IPS-18c (cell line): ENCODE measurements at regions not wholly inside any gene's neighbourhood (a gene's known extent, or its start where the extent isn't known, plus 50 kb on each side); places are given as distances from the start of the nearest gene placed in this dataset.

Experiments
- H3K4me3 ChIP-seq: 2 replicates; pipeline ENCODE4 v1.7.0; 2013; ENCODE audit warnings: low read depth, mild to moderate bottlenecking, low read length, moderate library complexity; ENCODE audit not compliant: insufficient read depth
- H3K9me3 ChIP-seq: one replicate; pipeline ENCODE4 v1.6.1; 2013; ENCODE audit warnings: mild to moderate bottlenecking, low read length, moderate library complexity; ENCODE audit not compliant: control insufficient read depth, insufficient read depth

DNA sequence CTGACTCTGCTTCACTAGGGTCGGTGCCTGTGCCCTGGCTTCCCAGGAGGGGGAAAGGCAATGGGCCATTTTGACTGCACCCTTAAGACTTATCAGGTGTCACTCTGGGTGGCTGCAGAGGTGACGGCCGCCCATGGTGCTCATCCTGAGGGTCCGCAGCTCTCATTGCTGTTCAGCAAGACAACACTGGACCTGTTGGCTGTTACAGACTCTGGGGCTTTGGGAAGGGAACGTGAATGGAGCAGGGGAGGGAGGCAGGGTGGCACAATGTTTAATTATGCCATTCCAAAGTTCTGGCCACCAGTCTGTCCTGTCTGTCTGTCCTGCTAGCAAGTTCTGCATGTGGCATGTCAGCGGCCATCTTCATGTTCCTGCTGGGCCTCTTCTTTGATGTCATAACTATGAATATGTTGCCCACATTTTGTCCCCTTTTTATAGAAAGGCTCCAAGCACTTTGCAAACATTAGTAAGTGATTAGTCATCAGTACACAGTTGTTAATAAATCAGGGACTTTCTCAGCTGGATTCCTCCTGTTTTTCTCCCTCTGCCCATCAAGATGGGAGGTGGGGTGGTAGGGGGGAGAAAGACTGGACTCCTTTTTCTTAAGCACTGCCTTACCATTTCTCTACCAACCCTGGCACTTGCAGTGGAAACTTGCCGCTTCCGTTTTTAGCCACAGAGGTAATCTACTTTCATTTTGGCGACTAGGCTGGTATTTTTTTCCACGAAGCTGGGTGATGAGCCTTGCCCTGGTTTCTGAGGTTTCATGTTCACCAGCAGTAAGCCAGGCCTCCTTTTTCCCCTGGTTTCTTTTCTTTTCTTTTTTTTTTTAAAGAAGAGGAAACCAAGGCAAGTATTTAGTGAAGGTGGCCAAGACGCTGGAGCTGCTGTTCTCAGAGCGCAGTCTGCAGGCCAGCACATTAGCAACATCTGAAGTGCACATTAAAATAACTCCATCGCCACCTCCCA lies 88.6 kb upstream of the TRIM2 start:
- Histone ChIP-seq H3K4me3 (no peak overlapping the region), H3K9me3 (peaks cover 2% of the 10 kb centered on the region)

DNA sequence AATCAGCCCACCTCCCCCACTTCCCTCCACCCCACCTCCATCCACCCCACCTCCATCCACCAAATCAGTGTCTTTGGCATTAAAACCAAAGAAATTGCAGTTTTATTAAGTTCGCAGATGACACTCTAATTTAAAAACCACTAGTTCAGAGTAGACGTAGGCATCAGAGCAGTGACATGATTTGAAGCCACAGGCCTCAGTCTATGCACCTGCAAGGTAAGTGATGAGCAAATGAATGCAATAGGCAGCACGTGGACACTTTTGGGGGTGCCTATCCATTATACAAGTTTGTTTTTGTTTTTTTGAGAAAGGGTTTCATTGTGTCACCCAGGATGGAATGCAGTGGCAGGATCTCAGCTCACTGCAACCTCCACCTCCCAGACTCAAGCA lies 88.0 kb upstream of the TRIM2 start:
- Histone ChIP-seq H3K9me3 (peaks cover 2% of the 10 kb centered on the region), H3K4me3 (no peak overlapping the region)

DNA sequence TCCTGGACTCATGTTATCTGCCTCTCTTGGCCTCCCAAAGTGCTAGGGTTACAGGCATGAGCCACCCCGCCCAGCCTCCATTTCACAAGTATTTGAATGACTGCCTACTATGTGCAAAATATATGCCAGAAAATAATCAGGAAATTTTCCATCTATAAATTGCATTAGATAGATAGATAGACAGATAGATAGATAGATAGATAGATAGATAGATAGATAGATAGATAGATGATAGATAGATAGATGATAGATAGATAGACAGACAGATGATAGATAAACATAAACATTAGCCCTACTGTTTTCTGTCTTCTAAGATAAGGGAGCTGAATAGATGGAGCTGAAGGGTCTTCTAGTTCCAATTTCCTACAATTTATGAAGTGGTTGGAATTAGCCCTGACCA lies 87.4 kb upstream of the TRIM2 start:
- H3K4me3 ChIP-seq, result no peak overlapping the region

DNA sequence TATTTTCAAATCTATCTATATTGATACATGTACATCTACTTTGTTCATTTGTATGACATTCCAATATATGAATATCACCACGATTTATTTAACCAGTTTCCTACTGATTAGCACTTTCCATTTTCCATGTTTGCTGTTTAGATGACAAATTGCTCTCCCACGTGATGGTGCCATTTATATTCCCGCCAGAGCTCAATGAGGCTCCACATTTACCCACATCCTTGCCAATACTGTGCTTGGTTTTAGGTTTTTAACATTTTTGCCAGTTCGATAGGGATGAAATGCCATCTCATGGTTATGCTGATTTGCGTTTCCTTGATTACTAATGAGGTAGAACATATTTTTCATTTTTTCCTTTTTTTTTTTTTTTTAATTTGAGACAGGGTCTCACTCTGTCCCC lies 86.7 kb upstream of the TRIM2 start:
- no peak overlapping the region for H3K4me3 ChIP-seq

More for the DNA sequence above, 87.4 kb upstream of the TRIM2 start:
- H3K9me3 ChIP-seq, result no peaks in the 10 kb centered on the region

DNA sequence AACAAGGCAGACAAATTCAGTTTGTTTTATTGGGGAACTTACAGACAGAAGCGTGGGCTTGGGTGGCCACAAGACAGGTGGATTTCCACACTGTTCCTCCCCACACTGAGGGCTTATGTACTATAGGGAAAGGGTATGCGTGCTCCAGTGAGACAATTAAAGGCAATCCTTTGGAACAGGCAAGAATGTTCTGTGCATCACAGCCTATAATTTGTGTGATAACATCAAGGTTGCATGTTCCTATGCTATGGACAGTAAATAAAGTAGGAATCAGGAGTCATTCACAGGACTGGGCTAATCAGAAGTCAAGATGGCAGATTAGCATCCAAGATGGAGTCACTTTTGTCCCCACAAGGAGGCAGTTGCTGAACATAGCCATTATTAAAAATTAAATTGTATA lies 84.6 kb upstream of the TRIM2 start:
- H3K9me3 ChIP-seq, result no peaks in the 10 kb centered on the region
- no peak overlapping the region for H3K4me3 ChIP-seq

More for the DNA sequence above, 86.7 kb upstream of the TRIM2 start:
- no peaks in the 10 kb centered on the region for H3K9me3 ChIP-seq

DNA sequence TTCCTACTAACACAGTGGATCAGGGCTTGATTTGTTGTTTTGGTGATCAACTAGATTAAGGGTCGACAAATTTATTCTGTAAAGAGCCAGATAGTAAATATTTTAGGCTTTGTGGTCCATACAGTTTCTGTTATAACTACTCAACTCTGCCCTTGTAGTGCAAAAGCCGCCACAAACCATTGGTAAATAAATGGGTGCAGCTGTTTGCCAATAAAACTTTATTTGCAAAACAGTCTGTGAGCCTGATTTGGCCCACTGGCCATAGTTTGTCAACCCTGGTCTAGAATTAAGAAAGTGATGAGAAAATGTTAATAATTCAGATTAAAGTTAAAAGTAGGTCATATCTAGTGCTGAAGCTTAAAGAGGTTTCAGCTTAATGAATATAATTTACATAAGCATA lies 84.0 kb upstream of the TRIM2 start:
- no peak overlapping the region for H3K4me3 ChIP-seq
- H3K9me3 ChIP-seq, result no peaks in the 10 kb centered on the region

DNA sequence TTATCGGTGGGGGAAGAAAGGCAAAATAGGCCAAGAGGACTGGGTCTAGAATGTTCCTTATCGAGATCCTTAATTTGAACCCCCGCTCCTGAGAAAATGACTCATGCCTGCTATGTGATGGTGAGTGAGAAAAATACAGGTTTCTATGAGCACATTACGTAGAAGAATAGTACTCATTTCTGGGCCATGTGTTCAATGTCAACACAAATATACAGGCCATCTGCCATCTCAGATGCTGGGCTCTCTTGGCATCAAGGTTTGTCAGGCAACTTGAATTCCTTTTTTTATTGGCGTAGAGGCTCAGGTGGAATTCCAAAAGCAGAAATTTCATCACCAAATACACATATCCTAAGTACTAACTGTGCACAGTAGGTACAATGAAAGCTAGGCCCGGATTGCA lies 81.4 kb upstream of the TRIM2 start:
- no peak overlapping the region for H3K4me3 ChIP-seq
- H3K9me3 ChIP-seq, result no peaks in the 10 kb centered on the region

DNA sequence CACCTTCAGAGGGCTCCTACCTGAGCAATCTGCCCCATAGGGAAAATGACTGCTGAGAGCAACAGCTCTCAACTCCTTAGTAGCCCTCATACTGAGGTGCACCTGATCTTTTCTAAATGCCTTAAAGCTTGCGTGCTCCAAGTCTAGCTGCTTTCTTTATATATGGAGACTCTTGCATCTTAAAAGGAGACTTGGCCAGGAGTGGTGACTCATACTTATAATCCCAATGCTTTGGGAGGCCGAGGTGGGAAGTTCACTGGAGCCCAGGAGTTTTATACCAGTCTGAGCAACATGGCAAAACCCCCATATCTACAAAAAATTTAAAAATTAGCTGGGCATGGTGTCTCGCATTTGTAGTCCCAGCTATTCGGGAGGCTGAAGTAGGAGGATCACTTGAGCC lies 78.1 kb upstream of the TRIM2 start:
- Histone ChIP-seq H3K9me3 (peaks cover 3% of the 10 kb centered on the region), H3K4me3 (no peak overlapping the region)

DNA sequence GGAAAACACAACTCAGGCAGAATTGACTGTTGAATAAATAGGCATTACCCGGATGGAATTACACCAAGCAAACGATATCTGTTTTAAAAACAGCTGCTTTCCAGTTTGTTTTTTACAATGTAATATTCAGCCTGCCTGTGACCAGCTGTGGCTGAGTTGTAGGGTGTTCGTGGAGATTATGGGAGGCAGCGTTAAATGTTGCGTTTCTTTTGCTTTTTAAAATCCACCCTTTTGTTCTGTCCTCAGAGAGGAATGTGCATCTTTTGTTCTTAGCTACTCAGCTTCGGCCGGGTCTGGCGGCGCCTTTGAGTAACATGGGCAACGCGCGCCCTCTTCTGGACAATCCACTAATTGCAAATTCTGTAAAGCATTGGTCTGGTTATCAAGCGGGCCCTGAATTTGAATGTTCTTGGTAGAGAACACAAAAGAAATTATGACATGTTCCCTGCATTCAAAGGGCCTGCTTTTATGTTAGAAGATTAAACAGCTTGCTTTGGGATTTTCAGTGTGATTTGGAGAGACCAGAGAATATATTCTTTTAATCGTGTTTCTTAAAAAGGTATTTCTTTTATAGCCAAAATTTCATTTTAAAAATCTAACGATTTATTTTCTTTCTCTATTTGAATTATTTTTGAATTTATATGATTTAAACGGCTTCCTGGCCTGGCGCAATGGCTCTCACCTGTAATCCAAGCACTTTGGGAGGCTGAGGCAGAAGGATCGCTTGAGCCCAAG lies 76.3 kb upstream of the TRIM2 start:
- Histone ChIP-seq H3K9me3 (peaks cover 3% of the 10 kb centered on the region), H3K4me3 (no peak overlapping the region)

DNA sequence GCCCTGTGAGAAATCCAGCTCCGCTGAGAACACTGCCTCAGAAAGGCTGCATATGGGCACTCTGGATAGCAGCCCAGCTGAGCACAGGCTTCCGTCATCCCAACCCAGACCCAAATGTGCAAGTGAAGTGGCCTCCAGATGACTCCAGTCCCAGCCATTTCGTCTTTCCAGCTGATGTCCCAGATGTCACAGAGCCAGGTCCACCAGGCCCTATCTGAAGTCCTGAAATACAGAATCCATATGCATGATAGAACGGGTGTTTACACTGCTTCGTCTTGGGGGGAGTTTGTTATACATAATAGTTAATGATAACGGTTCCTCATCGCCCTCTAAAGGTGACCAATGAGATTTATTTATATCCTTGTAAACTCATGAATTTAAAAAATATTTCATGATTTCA lies 72.6 kb upstream of the TRIM2 start:
- Histone ChIP-seq H3K4me3 (no peak overlapping the region), H3K9me3 (peaks cover 3% of the 10 kb centered on the region)

DNA sequence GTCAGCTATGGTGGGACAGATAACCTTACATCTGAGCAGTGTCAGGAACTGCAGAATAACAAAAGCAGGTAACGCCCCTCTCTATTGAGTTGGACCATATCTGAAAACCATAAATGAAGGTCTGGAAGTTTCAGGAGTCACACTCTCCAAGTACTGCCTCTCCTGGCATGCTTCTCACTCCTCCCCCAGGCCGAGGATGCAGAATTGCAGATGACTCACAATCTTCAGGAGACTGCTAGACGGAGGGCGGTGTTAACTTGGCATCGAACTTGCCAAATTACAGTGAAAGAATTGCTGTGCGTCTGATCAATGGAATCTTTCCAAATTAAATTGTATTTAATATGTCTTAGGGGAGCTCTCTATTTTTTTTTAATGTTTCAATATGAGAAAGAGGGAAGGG lies 67.1 kb upstream of the TRIM2 start:
- Histone ChIP-seq H3K4me3 (no peak overlapping the region), H3K9me3 (no peaks in the 10 kb centered on the region)

DNA sequence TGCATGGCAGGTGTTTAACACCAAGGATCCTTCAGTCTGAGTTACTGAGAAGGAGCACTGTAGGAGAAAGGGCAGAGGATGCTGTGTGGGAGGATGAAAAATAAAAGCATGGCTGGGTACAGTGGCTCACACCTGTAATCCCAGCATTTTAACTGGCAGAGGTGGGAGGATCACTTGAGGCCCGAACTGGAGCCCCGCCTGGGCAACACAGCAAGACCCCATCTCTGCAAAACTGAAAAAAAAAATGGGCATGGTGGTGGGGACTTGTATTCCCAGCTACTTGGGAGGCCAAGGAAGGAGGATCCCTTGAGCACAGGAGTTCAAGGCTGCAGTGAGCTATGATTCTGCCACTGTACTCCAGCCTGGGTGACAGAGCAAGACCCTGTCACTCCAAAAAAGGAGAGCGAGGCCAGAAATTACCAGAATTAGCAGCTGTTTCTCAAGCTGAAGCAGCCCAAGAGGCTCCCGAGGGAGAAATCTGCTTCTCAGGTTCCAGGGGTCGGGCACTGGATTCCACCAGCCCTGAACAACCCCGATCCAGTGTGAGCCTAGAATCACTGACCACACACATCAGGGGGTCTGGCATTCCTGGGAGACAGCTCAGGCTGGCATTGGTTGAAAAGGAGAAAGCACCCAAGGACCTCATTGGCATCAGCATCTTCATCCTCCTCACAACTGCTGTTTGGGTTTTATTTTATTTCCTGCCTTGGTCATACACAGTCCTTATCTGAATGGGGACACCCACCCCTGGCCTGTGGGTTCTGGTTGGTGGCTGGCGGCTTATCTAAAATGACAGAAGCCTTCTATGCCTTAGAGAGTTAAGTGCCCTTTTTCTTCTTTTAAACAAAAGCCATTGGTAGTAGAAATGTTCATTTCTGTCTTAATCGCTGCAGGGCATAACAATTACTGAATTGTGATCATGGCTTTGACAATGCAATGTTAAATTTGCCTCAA lies 66.3 kb upstream of the TRIM2 start:
- Histone ChIP-seq H3K4me3 (no peak overlapping the region), H3K9me3 (no peaks in the 10 kb centered on the region)

DNA sequence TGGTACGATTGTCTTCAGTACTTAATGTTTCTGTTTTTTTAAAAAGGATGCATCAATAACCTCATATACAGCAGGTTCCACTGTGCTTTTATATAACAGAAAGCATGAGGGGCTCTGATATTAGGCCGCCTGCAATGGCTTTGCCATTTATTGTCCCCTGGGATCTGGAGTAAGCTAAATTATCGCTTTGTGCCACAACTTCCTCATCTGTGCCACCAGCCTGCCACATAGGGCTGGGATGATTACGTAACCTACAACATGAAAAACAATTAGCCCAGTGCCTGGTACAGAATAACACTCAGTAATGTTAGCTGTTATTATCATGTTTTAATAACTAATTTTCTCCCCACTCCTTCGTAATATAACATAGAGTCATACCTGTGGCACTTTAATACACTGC lies 65.5 kb upstream of the TRIM2 start:
- H3K4me3 ChIP-seq, result no peak overlapping the region
- no peaks in the 10 kb centered on the region for H3K9me3 ChIP-seq

DNA sequence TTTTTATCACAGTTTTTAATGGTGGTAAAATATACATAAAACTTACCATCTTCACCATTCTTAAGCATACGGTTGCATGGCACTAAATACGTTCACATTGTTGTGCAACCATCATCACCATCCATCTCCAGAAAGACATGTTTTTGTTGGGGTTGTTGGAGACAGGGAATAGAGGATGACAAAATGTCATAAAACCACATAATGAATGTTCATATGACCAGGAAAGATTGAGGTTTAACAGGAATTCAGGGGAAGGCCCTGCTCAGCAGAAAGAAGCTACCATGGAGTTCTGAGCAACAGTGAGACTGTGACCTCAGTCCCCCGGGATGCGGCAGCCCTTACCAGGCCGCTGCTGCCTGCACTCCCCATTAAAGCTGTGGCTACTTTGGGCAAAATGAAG lies 63.9 kb upstream of the TRIM2 start:
- Histone ChIP-seq H3K9me3 (no peaks in the 10 kb centered on the region), H3K4me3 (no peak overlapping the region)

DNA sequence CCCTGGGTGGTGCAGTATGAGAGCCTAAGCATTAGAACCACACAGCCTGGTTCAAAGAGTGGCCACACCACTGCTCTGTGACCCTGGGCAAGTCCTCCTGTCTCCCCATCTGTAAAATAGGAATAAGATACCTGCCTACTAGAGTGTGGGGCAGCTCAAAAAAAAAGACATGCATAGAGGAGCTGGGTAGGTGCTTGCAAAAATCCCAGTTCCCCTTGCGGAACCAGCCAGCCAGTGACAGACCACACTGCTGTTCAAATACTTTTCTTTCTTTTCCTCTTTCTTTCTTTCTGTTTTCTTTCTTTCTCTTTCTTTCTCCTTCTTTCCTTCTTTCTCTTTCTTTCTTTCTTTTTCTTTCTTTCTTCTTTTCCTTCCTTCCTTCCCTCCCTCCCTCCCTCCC lies 63.0 kb upstream of the TRIM2 start:
- H3K9me3 ChIP-seq, result no peaks in the 10 kb centered on the region
- H3K4me3 ChIP-seq, result no peak overlapping the region

DNA sequence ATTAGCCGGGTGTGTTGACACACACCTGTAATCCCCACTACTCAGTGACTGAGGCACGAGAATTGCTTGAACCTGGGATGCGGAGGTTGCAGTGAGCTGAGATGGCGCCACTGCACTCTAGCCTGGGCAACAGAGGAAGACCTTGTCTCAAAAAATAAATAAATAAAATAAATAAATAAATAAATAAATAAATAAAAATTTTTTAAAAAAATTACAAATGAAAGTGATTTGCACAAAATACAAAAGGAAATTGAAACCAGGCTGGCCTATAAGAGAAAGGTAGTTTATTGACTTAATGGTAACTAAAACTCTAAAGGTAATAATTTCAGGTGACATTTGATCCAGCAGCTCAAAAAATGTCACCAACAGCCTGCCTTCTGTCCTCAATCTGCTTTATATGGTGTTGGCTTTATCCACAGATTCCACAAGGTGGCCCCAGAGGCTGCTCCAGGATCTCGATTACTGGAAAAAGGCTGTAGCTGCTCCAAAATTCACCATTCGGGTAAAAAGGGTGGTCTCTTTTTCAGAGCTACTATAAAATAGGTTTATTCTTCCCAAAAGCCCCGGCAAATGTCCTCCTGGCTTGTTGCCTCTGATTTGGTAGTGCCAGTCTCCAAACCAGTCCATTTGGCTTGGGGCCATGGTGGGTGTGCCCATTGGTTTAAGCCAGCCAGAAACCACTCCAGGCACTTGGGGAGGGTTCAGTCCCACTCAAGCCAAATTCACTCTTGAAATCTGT lies 61.4 kb upstream of the TRIM2 start:
- Histone ChIP-seq H3K4me3 (no peak overlapping the region), H3K9me3 (no peaks in the 10 kb centered on the region)
